GM23338 (cell line): ENCODE measurements at regions not wholly inside any gene's neighbourhood (a gene's known extent, or its start where the extent isn't known, plus 50 kb on each side); places are given as distances from the start of the nearest gene placed in this dataset.

Experiments
- ATAC-seq: fragments of 200-7000 bp; cut with Tn5 transposase; 3 replicates; pipeline ENCODE4 v1.9.1; 2020
- DNase-seq: peaks from one replicate; pipeline ENCODE4 v3.0.0-alpha.2; 2015; ENCODE audit warnings: low spot score
- H2AFZ ChIP-seq: fragments of 200-600 bp; sonication (generic); 2 replicates; pipeline ENCODE4 v1.8.0; 2016; ENCODE audit warnings: antibody characterized with exemption, mild to moderate bottlenecking, moderate library complexity
- H3F3A ChIP-seq: fragments of 200-600 bp; sonication (generic); replicated peaks from 2 replicates; pipeline ENCODE4 v1.8.0; 2017; ENCODE audit warnings: antibody characterized with exemption, mixed run types, low read depth
- H3K27ac ChIP-seq: fragments of 200-600 bp; sonication (generic); 2 replicates; pipeline ENCODE4 v1.6.1; 2016; ENCODE audit warnings: low read depth
- H3K27me3 ChIP-seq: fragments of 200-600 bp; sonication (generic); 2 replicates; pipeline ENCODE4 v1.8.0; 2016; ENCODE audit warnings: mild to moderate bottlenecking, mixed run types, moderate library complexity; ENCODE audit not compliant: insufficient read depth
- H3K36me3 ChIP-seq: fragments of 200-600 bp; sonication (generic); 2 replicates; pipeline ENCODE4 v1.8.0; 2016; ENCODE audit warnings: mild to moderate bottlenecking; ENCODE audit not compliant: insufficient read depth
- H3K4me1 ChIP-seq: fragments of 200-600 bp; sonication (generic); 2 replicates; pipeline ENCODE4 v1.8.0; 2016; ENCODE audit warnings: mild to moderate bottlenecking, moderate library complexity; ENCODE audit not compliant: insufficient read depth
- H3K4me2 ChIP-seq: fragments of 200-600 bp; sonication (generic); 2 replicates; pipeline ENCODE4 v1.7.1; 2017; ENCODE audit warnings: mixed run types
- H3K4me3 ChIP-seq: fragments of 200-600 bp; sonication (generic); 2 replicates; pipeline ENCODE4 v1.6.1; 2016; ENCODE audit warnings: mixed run types
- H3K79me2 ChIP-seq: fragments of 200-600 bp; sonication (generic); replicated peaks from 2 replicates; pipeline ENCODE4 v1.8.0; 2017; ENCODE audit warnings: mild to moderate bottlenecking; ENCODE audit not compliant: insufficient read depth
- H3K9me2 ChIP-seq: fragments of 200-600 bp; sonication (generic); 2 replicates; pipeline ENCODE4 v1.8.0; 2017; ENCODE audit not compliant: insufficient read depth
- H4K20me1 ChIP-seq: fragments of 200-600 bp; sonication (generic); replicated peaks from 2 replicates; pipeline ENCODE4 v1.8.0; 2017; ENCODE audit warnings: mild to moderate bottlenecking; ENCODE audit not compliant: insufficient read depth
- H3K27ac Mint-ChIP-seq: 2 replicates; pipeline ENCODE4 v1.8.0; 2020; ENCODE audit warnings: inconsistent platforms, mild to moderate bottlenecking, moderate library complexity, mixed read lengths
- H3K27me3 Mint-ChIP-seq: 3 replicates; pipeline ENCODE4 v1.8.0; 2022; ENCODE audit warnings: low read depth, mild to moderate bottlenecking, moderate library complexity, mixed read lengths, inconsistent platforms; ENCODE audit not compliant: insufficient read depth, poor library complexity
- H3K36me3 Mint-ChIP-seq: 3 replicates; pipeline ENCODE4 v1.8.0; 2021; ENCODE audit warnings: low read depth, mild to moderate bottlenecking, inconsistent platforms, moderate library complexity, mixed read lengths
- H3K4me1 Mint-ChIP-seq: 3 replicates; pipeline ENCODE4 v1.8.0; 2020; ENCODE audit warnings: mild to moderate bottlenecking, inconsistent platforms, mixed read lengths
- H3K4me3 Mint-ChIP-seq: 3 replicates; pipeline ENCODE4 v1.8.0; 2021; ENCODE audit warnings: moderate library complexity, mild to moderate bottlenecking, inconsistent platforms, mixed read lengths
- H3K9me3 Mint-ChIP-seq: 3 replicates; pipeline ENCODE4 v1.8.0; 2020; ENCODE audit warnings: moderate library complexity, mild to moderate bottlenecking, inconsistent platforms, mixed read lengths
- CTCF ChIP-seq, 2 experiments: fragments of 200-600 bp in 1 of 2; sonication (generic) in 1 of 2; conservative IDR thresholded peaks; 2 replicates each; pipeline versions ENCODE4 v1.5.1 to v1.6.1; 2016 to 2017; ENCODE audit warnings: antibody characterized with exemption in 2 of 2, low read depth in 2 of 2, mild to moderate bottlenecking in 2 of 2, moderate library complexity in 1 of 2
- EZH2 ChIP-seq: fragments of 200-600 bp; sonication (generic); IDR thresholded peaks from one replicate; pipeline ENCODE4 v1.8.0; 2017; ENCODE audit warnings: antibody characterized with exemption, mild to moderate bottlenecking, low read depth; ENCODE audit not compliant: unreplicated experiment
- EZH2phosphoT487 ChIP-seq: fragments of 200-600 bp; sonication (generic); IDR thresholded peaks from one replicate; pipeline ENCODE4 v1.8.1; 2018; ENCODE audit warnings: antibody characterized with exemption; ENCODE audit not compliant: unreplicated experiment
- JUNB ChIP-seq: IDR thresholded peaks from one replicate; pipeline ENCODE4 v1.6.1; 2016; ENCODE audit warnings: antibody characterized with exemption; ENCODE audit not compliant: unreplicated experiment
- POLR2AphosphoS5 ChIP-seq: IDR thresholded peaks from 2 replicates; pipeline ENCODE4 v1.6.1; 2016; ENCODE audit warnings: antibody characterized with exemption, low read depth
- STAT1 ChIP-seq: IDR thresholded peaks from one replicate; pipeline ENCODE4 v1.6.1; 2016; ENCODE audit warnings: antibody characterized with exemption; ENCODE audit not compliant: unreplicated experiment
- ZNF114 ChIP-seq: fragments of 250-450 bp; sonication (Bioruptor Pico); IDR thresholded peaks from 2 replicates; pipeline ENCODE4 v1.5.0; 2020; ENCODE audit warnings: mild to moderate bottlenecking, moderate library complexity
- ZNF331 ChIP-seq: fragments of 250-450 bp; sonication (Bioruptor Pico); IDR thresholded peaks from 2 replicates; pipeline ENCODE4 v1.5.0; 2020; ENCODE audit warnings: low read depth, mild to moderate bottlenecking, moderate library complexity
- ZNF462 ChIP-seq: fragments of 250-450 bp; sonication (Bioruptor Pico); IDR thresholded peaks from 2 replicates; pipeline ENCODE4 v1.5.0; 2020; ENCODE audit warnings: mild to moderate bottlenecking, moderate library complexity
- TF ChIP-seq, protein P1 (sequence below): IDR thresholded peaks from 2 replicates; pipeline ENCODE4 v1.6.1; 2016; ENCODE audit warnings: antibody characterized with exemption
- TF ChIP-seq, protein P2 (sequence below): IDR thresholded peaks from one replicate; pipeline ENCODE4 v1.6.1; 2018; ENCODE audit warnings: antibody characterized with exemption; ENCODE audit not compliant: unreplicated experiment

DNA sequence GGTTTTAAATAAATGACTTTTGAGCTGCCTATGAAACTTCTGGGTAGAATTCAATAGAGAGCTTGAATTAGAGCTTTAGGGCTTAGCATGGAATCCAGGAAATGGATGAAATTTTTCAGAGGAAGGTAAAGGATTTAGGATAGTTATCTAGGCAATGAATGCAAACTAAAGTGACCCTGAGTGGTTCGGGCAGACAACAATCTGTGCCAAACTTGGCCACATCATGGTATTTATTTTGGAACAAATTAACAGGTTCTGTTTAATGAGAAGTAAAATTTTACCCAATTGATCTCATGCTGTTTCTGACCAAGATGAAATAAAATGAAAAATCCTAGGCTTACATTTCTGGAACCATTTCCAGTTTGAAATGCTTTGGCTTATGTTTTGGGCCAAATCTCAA, 934.4 kb downstream of the MAT2B start:
- no peak overlapping the region for H3K27ac Mint-ChIP-seq
- H3K36me3 Mint-ChIP-seq: no peaks in the 10 kb centered on the region
- no peaks in the 10 kb centered on the region for H3K36me3 ChIP-seq
- H3K4me3 Mint-ChIP-seq: no peak overlapping the region
- no peaks in the 10 kb centered on the region for H3K27me3 ChIP-seq
- H3K27ac ChIP-seq: no peak overlapping the region
- H3K79me2 ChIP-seq: no peaks in the 10 kb centered on the region
- H4K20me1 ChIP-seq: no peaks in the 10 kb centered on the region
- no peaks in the 10 kb centered on the region for H3K4me1 Mint-ChIP-seq
- H3K4me1 ChIP-seq: no peaks in the 10 kb centered on the region
- no peaks in the 10 kb centered on the region for H3F3A ChIP-seq
- H3K9me2 ChIP-seq: 0 out of 2 replicates have a peak, but pooled peaks cover 1% of the 10 kb centered on the region
- TF ChIP-seq STAT1 (no peak), CTCF (conservative IDR thresholded peaks at IDR 0.05; ENCODE audit: low read depth in 2 of 2) (no peak), ZNF331 (CRISPR knock-in tag) (no peak), POLR2AphosphoS5 (no peak), JUNB (no peak), EZH2 (no peak), ZNF462 (CRISPR knock-in tag) (no peak), EZH2phosphoT487 (no peak), ZNF114 (CRISPR knock-in tag) (no peak)
- TF ChIP-seq, protein P1, sequence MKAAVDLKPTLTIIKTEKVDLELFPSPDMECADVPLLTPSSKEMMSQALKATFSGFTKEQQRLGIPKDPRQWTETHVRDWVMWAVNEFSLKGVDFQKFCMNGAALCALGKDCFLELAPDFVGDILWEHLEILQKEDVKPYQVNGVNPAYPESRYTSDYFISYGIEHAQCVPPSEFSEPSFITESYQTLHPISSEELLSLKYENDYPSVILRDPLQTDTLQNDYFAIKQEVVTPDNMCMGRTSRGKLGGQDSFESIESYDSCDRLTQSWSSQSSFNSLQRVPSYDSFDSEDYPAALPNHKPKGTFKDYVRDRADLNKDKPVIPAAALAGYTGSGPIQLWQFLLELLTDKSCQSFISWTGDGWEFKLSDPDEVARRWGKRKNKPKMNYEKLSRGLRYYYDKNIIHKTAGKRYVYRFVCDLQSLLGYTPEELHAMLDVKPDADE: no peak
- TF ChIP-seq, protein P2, sequence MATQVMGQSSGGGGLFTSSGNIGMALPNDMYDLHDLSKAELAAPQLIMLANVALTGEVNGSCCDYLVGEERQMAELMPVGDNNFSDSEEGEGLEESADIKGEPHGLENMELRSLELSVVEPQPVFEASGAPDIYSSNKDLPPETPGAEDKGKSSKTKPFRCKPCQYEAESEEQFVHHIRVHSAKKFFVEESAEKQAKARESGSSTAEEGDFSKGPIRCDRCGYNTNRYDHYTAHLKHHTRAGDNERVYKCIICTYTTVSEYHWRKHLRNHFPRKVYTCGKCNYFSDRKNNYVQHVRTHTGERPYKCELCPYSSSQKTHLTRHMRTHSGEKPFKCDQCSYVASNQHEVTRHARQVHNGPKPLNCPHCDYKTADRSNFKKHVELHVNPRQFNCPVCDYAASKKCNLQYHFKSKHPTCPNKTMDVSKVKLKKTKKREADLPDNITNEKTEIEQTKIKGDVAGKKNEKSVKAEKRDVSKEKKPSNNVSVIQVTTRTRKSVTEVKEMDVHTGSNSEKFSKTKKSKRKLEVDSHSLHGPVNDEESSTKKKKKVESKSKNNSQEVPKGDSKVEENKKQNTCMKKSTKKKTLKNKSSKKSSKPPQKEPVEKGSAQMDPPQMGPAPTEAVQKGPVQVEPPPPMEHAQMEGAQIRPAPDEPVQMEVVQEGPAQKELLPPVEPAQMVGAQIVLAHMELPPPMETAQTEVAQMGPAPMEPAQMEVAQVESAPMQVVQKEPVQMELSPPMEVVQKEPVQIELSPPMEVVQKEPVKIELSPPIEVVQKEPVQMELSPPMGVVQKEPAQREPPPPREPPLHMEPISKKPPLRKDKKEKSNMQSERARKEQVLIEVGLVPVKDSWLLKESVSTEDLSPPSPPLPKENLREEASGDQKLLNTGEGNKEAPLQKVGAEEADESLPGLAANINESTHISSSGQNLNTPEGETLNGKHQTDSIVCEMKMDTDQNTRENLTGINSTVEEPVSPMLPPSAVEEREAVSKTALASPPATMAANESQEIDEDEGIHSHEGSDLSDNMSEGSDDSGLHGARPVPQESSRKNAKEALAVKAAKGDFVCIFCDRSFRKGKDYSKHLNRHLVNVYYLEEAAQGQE: no peak
- ATAC-seq (no peak), DNase-seq (no peak)
- H2AFZ ChIP-seq: no peak overlapping the region
- no peak overlapping the region for H3K4me3 ChIP-seq
- no peak overlapping the region for H3K4me2 ChIP-seq
- H3K27me3 Mint-ChIP-seq: no peaks in the 10 kb centered on the region
- no peaks in the 10 kb centered on the region for H3K9me3 Mint-ChIP-seq
